GM18867 (cell line): ENCODE measurements at regions not wholly inside any gene's neighbourhood (a gene's known extent, or its start where the extent isn't known, plus 50 kb on each side); places are given as distances from the start of the nearest gene placed in this dataset.
"Not testable (repeated sequence)": the region's sequence is repeated elsewhere in the genome, so short reads cannot be mapped to it uniquely, and the experiment has no call there.

Experiments used
- ATAC-seq: cut with Tn5 transposase; IDR thresholded peaks from one replicate; pipeline ENCODE4 v1.9.1; 2021; ENCODE audit warnings: mild to moderate bottlenecking, moderate library complexity; ENCODE audit not compliant: unreplicated experiment

DNA sequence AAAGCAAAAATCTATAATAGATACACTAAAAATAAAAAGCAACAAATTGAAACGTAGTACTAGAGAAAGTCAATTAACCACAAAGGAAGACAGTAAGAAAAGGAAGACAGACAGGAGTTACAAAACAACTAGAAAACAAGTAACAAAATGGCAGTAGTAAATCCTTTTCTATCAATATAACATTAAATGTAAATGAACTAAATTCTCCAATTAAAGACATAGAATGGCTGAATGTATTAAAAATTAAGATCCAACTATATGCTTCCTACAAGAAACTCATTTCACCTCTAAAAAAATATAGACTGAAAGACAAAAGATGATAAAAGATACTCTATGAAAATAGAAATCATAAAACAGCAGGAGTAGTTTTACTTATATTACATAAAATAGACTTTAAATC is 79.1 kb downstream of the CTH start:
- no peak for ATAC-seq

- no peak for ATAC-seq
These were observed 84.3 kb downstream of the CTH start for GRCh38 chr1:70495370-70495769.

- ATAC-seq, result no peak
These were observed 85.1 kb downstream of the CTH start for GRCh38 chr1:70496181-70496580.

GRCh38 chr1:70497152-70497551 is 86.1 kb downstream of the CTH start:
- no peak for ATAC-seq

- no peak for ATAC-seq
These were observed 87.6 kb downstream of the CTH start for GRCh38 chr1:70498666-70499065.

DNA sequence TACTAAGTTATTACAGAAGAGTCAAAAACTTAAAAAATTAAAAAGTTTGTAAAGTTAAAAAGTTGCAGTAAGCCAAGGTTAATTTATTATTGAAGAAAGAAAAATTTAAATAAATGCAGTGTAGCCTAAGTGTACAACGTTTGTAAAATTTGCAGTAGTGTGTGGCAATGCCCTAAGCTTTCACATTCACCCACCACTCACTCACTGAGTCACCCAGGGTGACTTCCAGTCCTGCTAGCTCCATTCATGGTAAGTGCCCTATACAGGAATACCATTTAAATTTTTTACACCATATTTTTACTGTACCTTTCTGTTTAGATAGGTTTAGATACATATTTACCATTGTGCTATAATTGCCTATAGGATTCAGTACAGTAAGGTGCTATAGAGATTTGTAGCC is 88.6 kb downstream of the CTH start:
- no peak for ATAC-seq

DNA sequence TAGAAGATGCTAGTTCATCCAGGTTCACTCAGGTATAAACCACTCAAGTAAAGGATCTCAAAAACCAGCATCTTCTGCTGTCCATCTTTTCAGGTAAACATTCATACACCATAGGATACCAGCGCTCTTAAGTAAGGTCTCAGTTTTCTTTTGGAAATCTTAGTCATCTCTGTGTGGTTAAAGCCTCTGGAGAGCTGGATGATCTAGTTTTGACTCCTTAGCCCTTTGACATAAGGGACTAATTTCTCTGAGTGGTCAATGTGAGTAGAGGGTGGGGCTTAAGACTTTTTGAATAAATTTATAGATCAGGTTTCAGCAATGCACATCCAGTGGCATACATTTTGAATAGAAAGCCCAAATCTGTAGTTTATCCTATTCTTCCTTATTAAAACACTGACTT is 92.3 kb downstream of the CTH start:
- no peak for ATAC-seq

- peak; percentile 98 for ATAC-seq
These were observed 93.2 kb downstream of the CTH start for GRCh38 chr1:70504176-70504820.

- ATAC-seq, result peak; percentile 27
These were observed 93.7 kb downstream of the CTH start for GRCh38 chr1:70504821-70505193.

DNA sequence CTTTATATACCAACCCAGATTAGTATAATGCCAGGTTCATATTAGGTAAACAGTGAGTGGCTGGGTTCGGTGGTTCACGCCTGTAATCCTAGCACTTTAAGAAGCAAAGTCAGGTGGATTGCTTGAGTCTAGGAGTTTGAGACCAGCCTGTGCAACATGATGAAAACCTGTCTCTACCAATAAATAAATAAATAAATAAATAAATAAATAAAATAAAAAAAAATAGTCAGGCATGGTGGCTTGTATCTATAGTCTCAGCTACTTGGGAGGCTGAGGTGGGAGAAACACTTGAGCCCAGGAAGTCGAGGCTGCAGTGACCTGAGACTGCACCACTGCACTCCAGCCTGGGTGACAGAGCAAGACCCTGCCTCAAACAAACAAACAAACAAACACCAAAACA is 96.9 kb downstream of the CTH start:
- not testable (repeated sequence) for ATAC-seq

DNA sequence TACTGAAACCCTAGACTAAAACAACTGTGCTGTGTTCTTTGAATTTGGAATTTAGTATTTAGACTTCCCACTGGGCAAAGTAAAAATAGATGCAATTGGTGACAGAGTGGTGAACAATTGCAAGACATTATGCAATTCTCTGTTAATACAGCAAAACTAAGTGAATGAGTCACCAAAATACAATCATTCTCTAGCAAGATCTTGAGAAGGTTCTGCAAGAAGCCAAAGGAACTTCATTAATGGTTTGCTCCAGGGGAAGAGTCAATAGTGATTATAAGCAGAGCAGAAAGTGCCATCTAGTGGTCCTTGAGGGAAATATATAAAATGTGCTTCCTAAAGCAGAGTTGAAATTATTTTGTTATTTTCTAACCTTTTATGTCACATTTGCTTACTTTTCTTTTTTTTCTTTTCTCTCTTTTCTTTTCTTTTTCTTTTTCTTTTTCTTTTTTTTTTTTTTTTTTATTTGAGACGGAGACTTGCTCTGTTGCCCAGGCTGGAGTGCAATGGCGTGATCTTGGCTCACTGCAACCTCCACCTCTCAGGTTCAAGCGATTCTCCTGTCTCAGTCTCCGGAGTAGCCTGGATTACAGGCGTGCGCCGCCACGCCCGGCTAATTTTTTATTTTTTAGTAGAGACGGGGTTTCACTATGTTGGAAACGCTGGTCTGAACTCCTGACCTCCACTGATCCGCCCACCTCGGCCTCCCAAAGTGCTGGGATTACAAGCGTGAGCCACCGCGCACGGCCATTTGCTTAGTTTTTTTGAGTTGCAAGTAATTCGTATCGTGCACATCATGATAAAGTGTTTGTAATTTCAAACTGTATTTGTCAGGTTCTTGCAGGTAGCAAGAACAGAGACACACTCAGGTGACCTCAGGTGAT is 99.2 kb downstream of the CTH start:
- ATAC-seq, result peak; percentile 90

GRCh38 chr1:70517444-70517843 is 106.4 kb downstream of the CTH start:
- ATAC-seq, result peak; percentile 67

GRCh38 chr1:70518106-70518505 is 107.0 kb downstream of the CTH start:
- ATAC-seq, result peak; percentile 10

DNA sequence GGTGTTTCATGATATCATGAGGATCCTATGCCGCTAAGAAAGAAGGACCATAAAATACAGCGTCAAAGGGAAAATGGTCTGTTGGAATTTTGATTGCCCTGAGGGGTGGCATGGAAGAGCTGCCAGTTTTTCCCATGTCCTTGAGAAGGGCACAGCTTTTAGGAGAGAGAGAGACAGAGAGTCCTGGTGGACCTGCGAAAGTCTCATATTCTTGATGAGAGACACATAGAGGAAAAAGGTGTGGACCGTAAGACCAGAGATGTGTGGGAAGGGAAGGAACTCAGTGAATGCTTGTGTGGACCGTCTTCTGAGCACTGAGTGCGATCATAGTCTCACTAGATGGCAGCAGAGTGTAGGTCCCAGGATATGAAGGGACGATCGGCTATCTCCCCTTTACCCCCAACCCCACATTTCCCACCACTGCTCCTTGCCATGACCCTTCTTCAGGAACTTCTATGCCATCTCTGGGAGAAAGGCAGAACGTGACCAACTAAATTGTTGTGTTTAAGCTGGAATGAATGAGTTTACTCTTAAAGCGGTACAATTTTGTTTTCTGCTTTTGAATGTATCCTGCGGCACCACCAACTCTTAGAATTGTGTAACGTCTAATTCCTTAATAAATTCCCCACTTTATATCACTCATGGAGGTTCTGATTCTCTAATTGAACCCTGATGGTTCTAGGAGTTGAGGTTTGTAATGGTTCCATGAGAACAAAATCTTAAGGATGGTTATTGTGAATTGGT is 117.7 kb downstream of the CTH start:
- peak; percentile 77 for ATAC-seq

DNA sequence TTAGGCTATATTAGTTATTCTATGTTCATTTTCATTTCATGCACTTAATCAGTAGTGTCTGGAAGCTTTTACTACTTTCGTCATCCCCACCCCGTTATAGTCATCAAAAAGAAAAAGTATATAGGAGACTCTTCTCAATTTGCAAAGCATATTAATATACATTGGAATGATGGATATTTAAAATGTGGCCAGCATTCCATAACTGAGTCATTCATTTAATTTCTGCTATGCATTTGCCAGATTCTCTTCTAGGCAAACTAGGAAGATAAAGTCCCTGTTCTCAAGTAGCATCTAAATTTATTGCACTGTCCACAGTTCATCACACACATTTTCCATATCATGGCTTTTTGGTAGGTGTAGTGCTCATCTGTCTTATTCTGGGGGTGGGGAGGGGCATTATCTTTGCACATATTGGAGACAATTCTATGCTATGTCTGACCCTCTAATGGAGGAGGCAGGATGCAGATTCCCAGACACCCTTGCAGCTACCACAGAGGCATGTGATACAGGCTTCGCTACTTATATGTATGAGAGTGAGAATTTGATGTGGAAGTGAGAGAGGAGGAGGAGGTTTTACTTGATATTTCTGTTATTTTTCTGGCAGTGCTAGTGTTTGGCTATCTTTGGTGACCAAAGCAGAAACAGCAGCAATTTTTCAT is 125.8 kb downstream of the CTH start:
- no peak for ATAC-seq

DNA sequence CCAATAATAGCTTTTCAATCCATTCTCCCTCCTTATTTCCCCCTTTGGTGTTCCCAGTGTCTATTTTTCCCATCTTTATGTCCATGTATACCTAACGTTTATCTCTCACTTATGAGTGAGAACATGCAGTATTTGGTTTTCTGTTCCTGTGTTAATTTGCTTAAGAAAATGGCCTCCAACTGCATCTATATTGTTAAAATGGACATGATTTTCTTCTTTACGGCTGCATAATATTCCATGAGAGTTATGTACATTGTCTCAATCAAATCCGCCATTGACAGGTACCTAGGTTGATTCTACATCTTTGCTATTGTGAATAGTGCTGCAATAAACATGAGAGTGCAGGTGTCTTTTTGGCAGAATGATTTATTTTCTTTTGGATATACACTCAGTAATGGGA is 126.7 kb downstream of the CTH start:
- no peak for ATAC-seq

DNA sequence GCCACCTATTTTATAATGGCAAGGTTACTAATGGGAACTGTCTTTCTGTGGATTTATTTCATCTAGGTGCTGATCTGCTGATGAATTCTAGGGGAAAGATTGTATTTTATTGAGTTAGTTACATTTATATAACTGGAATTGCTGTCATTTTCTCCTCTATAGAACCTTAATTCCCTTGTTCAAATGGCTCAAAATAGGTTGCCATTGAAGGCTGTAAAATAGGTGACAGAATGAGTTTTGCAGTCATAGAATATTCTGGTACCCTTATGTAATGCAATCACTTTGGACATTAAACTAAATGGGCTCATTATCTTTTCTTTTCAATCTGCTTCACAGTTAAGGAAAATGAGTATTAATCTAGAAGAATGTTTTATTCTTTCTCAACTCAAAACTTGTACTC is 131.0 kb downstream of the CTH start:
- no peak for ATAC-seq

DNA sequence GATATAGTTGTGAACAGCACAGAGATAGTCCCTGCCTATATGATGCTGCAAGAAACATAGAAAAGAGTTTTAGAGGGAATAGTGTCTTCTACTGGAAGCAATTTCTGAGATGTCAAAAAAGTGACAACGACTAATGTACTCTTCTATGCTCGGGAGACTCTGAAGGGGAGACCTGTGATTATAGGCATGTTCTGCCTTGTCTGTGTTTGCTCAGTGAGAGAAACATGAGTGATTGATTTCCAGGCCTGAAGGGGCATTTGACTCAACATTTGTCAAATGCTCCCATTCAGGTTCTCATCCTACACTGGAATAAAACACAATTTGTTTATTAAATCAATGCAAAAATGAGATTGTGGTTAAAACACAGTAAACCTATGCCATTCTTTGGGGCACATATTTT is 131.8 kb downstream of the CTH start:
- ATAC-seq, result no peak

- no peak for ATAC-seq
These were observed 135.7 kb downstream of the CTH start for GRCh38 chr1:70546726-70547125.

DNA sequence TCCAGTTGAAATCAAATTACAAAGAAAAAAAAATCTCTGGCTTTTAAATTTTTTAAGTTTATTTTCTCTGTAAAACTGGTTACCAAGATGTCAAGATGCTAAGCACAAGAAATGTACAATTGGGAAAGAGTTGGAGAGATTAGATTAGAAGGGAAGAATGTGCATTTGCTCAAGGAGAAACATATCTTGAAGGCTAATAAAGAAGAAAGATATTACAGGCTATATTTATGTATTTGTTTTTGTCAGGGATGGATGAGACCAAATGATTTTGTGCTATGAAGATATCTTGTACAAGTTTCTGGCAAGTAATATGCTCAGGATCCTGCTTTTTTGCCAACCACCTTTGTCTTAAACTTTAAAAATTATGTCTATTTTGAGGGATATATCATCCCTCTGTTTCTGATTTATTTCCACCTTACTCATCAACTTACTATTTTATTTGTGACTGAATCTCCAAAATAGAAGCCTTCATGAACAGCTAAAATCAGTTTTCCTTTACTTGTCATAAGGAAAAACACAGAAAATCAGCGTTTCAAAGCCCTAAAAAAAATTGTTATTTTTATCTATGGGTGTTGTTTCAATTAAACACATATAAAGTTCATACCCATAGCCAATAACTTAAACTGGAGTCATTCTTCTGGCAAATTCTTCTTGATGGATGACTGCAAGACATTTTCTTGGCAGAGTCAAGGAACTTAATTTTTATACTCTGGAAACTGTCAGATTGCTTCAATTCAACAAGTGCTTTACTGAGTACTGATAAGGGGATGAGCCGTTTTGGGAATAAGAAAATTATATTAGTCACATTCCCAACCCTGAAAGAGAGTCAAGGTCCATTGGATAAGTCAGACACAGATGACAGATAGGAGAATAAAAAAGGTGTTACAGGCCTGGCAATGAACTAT is 141.8 kb downstream of the CTH start:
- no peak for ATAC-seq
